HEK293T (cell line): ENCODE measurements at regions not wholly inside any gene's neighbourhood (a gene's known extent, or its start where the extent isn't known, plus 50 kb on each side); places are given as distances from the start of the nearest gene placed in this dataset.

ENCODE experiments used
- BHLHE40 ChIP-seq: fragments of 450-650 bp; IDR thresholded peaks from 2 replicates; pipeline ENCODE4 v1.6.1; 2016; ENCODE audit warnings: mild to moderate bottlenecking, moderate library complexity, borderline replicate concordance
- CTBP1 ChIP-seq: fragments of 450-650 bp; IDR thresholded peaks from 2 replicates; pipeline ENCODE4 v1.6.1; 2016; ENCODE audit warnings: borderline replicate concordance
- ELF4 ChIP-seq: fragments of 450-650 bp; IDR thresholded peaks from 2 replicates; pipeline ENCODE4 v1.6.1; 2017; ENCODE audit warnings: antibody characterized with exemption
- FOXK2 ChIP-seq: fragments of 450-650 bp; IDR thresholded peaks from 2 replicates; pipeline ENCODE4 v1.6.1; 2016; ENCODE audit warnings: mild to moderate bottlenecking
- FOXM1 ChIP-seq: fragments of 450-650 bp; IDR thresholded peaks from 2 replicates; pipeline ENCODE4 v1.6.1; 2017; ENCODE audit warnings: mild to moderate bottlenecking, borderline replicate concordance
- SP1 ChIP-seq: fragments of 450-650 bp; IDR thresholded peaks from 2 replicates; pipeline ENCODE4 v1.6.1; 2017
- SUZ12 ChIP-seq: fragments of 450-650 bp; IDR thresholded peaks from 2 replicates; pipeline ENCODE4 v1.6.1; 2016; ENCODE audit warnings: mild to moderate bottlenecking
- ZNF384 ChIP-seq: fragments of 450-650 bp; IDR thresholded peaks from 2 replicates; pipeline ENCODE4 v1.6.1; 2016
- TF ChIP-seq, protein P1 (sequence below): fragments of 450-650 bp; IDR thresholded peaks from 2 replicates; pipeline ENCODE4 v1.6.1; 2016

DNA sequence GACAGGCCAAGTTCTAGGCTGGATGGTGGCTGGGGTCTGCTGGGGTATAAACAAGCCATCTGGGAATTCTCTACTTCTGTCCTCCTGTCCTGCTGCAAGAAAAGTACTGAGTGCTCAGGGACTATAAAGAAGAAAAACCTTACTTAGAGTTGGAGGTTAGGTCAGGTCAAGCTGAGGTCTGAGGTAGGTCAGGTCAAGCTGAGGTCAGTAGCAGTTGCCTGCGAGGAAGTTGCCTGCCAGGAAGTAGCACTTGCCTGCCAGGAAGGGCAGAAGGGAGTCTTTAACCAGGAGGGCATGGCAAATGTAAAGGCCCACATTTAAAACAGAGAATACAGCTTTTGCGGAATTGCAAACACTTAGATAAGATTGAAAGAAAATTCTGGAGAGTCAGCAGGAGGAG is 51.3 kb upstream of the PRLR start:
- TF ChIP-seq SUZ12 (no peak), FOXK2 (no peak), CTBP1 (no peak), BHLHE40 (no peak), ELF4 (no peak), FOXM1 (no peak), SP1 (no peak), ZNF384 (no peak)
- TF ChIP-seq, protein P1, sequence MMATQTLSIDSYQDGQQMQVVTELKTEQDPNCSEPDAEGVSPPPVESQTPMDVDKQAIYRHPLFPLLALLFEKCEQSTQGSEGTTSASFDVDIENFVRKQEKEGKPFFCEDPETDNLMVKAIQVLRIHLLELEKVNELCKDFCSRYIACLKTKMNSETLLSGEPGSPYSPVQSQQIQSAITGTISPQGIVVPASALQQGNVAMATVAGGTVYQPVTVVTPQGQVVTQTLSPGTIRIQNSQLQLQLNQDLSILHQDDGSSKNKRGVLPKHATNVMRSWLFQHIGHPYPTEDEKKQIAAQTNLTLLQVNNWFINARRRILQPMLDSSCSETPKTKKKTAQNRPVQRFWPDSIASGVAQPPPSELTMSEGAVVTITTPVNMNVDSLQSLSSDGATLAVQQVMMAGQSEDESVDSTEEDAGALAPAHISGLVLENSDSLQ: no peak
